VCaP (cell line): ENCODE measurements at regions not wholly inside any gene's neighbourhood (a gene's known extent, or its start where the extent isn't known, plus 50 kb on each side); places are given as distances from the start of the nearest gene placed in this dataset.

Experiments
- H3K27ac ChIP-seq: fragments of 450-650 bp; 2 replicates; pipeline ENCODE4 v1.5.1; 2017
- CTCF ChIP-seq: fragments of 450-650 bp; conservative IDR thresholded peaks from 2 replicates; pipeline ENCODE4 v1.5.1; 2017; ENCODE audit warnings: mild to moderate bottlenecking, moderate library complexity

- H3K27ac ChIP-seq: no peak overlapping the region
- no peak for TF ChIP-seq CTCF
Observed at GRCh38 chrX:76931518-76931917, 504.0 kb downstream of the MAGEE1 start.

- H3K27ac ChIP-seq: no peak overlapping the region
- TF ChIP-seq CTCF: no peak
Observed at GRCh38 chrX:76957485-76957884, 489.7 kb upstream of the FGF16 start.

- H3K27ac ChIP-seq: no peak overlapping the region
- TF ChIP-seq CTCF: no peak
Observed at GRCh38 chrX:76971393-76972376, 475.5 kb upstream of the FGF16 start.

GRCh38 chrX:76977452-76977851 is 469.7 kb upstream of the FGF16 start:
- H3K27ac ChIP-seq: no peak overlapping the region
- no peak for TF ChIP-seq CTCF

GRCh38 chrX:76987381-76987780 is 459.8 kb upstream of the FGF16 start:
- TF ChIP-seq CTCF: no peak
- H3K27ac ChIP-seq: no peak overlapping the region

- TF ChIP-seq CTCF: no peak
- no peak overlapping the region for H3K27ac ChIP-seq
Observed at GRCh38 chrX:76996641-76997040, 450.5 kb upstream of the FGF16 start.

- TF ChIP-seq CTCF: no peak
- H3K27ac ChIP-seq: no peak overlapping the region
Observed at GRCh38 chrX:77003530-77003929, 443.7 kb upstream of the FGF16 start.
